HCT116 (cell line): ENCODE measurements at regions not wholly inside any gene's neighbourhood (a gene's known extent, or its start where the extent isn't known, plus 50 kb on each side); places are given as distances from the start of the nearest gene placed in this dataset.

ENCODE experiments used
- ATAC-seq: fragments of 200-7000 bp; cut with Tn5 transposase; 2 replicates; pipeline ENCODE4 v1.9.1; 2020; ENCODE audit warnings: mild to moderate bottlenecking, moderate library complexity
- BruUV-seq: library from RNA; stranded (reverse); fragments of 400-500 nt; replicated peaks from 2 replicates; lab custom pipeline; 2021; lab: Mats Ljungman, UMichigan
- CTCF ChIA-PET: fragments of 300-600 bp; sonication (Branson Sonifier 250); formaldehyde crosslinking; loops from one replicate; lab custom pipeline; 2021; ENCODE audit warnings: antibody characterized with exemption; lab: Charles Lee
- POLR2A ChIA-PET: fragments of 300-600, 350-600 bp; sonication (Branson Sonifier 250); formaldehyde crosslinking; loops from one replicate; lab custom pipeline; 2021; ENCODE audit warnings: antibody characterized with exemption; lab: Charles Lee
- RAD21 ChIA-PET, 2 experiments: fragments of 300-600 bp; sonication (Branson Sonifier 250); formaldehyde crosslinking; loops; one replicate each; lab custom pipeline; 2023; ENCODE audit warnings: low total read pairs in 2 of 2; ENCODE audit not compliant: uncharacterized antibody in 2 of 2, unreplicated experiment in 2 of 2, low non-redundant PET in 1 of 2; lab: Charles Lee
- DNase-seq: peaks from one replicate; pipeline ENCODE4 v3.0.0-alpha.2; 2010; ENCODE audit warnings: low read depth, low spot score
- H2AFZ ChIP-seq: fragments of 200-600 bp; shearing (Covaris generic), sonication (generic); 2 replicates; pipeline ENCODE4 v1.6.1; 2017; ENCODE audit warnings: low read depth, mixed run types, mixed read lengths, antibody characterized with exemption, low read length; ENCODE audit not compliant: poor library complexity, severe bottlenecking
- H3K27ac ChIP-seq: 2 replicates; pipeline ENCODE4 v1.5.1; 2012; ENCODE audit warnings: low read depth, low read length
- H3K27me3 ChIP-seq: fragments of 200-600 bp; sonication (generic); 2 replicates; pipeline ENCODE4 v1.6.1; 2016; ENCODE audit warnings: mixed run types, low read length, mixed read lengths; ENCODE audit not compliant: insufficient read depth
- H3K36me3 ChIP-seq, 2 experiments: fragments of 200-500 bp in 1 of 2; fragments of 200-600 bp in 1 of 2; sonication (Bioruptor generic) in 1 of 2; sonication (generic) in 1 of 2; 2 replicates each; pipeline versions ENCODE4 v1.5.1 to v1.6.1; 2014 to 2016; ENCODE audit warnings: low read length in 2 of 2, inconsistent platforms in 1 of 2, mixed read lengths in 1 of 2, mixed run types in 1 of 2; ENCODE audit not compliant: insufficient read depth in 2 of 2, control insufficient read depth in 1 of 2
- H3K4me1 ChIP-seq, 2 experiments: fragments of 200-600 bp in 1 of 2; sonication (generic) in 1 of 2; 2 replicates each; pipeline versions ENCODE4 v1.5.1 to v1.6.1; 2012 to 2017; ENCODE audit warnings: low read length in 2 of 2, inconsistent platforms in 1 of 2, mild to moderate bottlenecking in 1 of 2, mixed read lengths in 1 of 2, mixed run types in 1 of 2, moderate library complexity in 1 of 2; ENCODE audit not compliant: insufficient read depth in 2 of 2, control insufficient read depth in 1 of 2
- H3K4me2 ChIP-seq: fragments of 200-600 bp; sonication (generic); 2 replicates; pipeline ENCODE4 v1.6.1; 2017; ENCODE audit warnings: mixed run types, low read length, mixed read lengths
- H3K4me3 ChIP-seq, 2 experiments: fragments of 200-600 bp in 1 of 2; sonication (generic) in 1 of 2; replicated peaks in 1 of 2; 2 replicates each; pipeline ENCODE4 v1.5.1; 2011 to 2016; ENCODE audit warnings: low read length in 2 of 2, control low read depth in 1 of 2, low read depth in 1 of 2, mild to moderate bottlenecking in 1 of 2, mixed read lengths in 1 of 2, mixed run types in 1 of 2
- H3K79me2 ChIP-seq: fragments of 200-600 bp; sonication (generic); 2 replicates; pipeline ENCODE4 v1.6.1; 2017; ENCODE audit warnings: mild to moderate bottlenecking, mixed run types, low read length, moderate library complexity, mixed read lengths; ENCODE audit not compliant: insufficient read depth
- H3K9ac ChIP-seq: fragments of 200-600 bp; sonication (generic); 2 replicates; pipeline ENCODE4 v1.6.1; 2016; ENCODE audit warnings: low read length, mixed read lengths
- H3K9me2 ChIP-seq: fragments of 200-600 bp; sonication (generic), shearing (Covaris generic); 2 replicates; pipeline ENCODE4 v1.6.1; 2017; ENCODE audit warnings: mixed run types, mild to moderate bottlenecking, moderate library complexity; ENCODE audit not compliant: insufficient read depth
- H3K9me3 ChIP-seq, 2 experiments: fragments of 200-500 bp in 1 of 2; fragments of 200-600 bp in 1 of 2; sonication (Bioruptor generic) in 1 of 2; sonication (generic) in 1 of 2; 2 replicates each; pipeline ENCODE4 v1.6.1; 2014 to 2017; ENCODE audit warnings: low read length in 2 of 2, mixed read lengths in 2 of 2, inconsistent platforms in 1 of 2, low read depth in 1 of 2, mild to moderate bottlenecking in 1 of 2, mixed run types in 1 of 2, moderate library complexity in 1 of 2; ENCODE audit not compliant: control insufficient read depth in 1 of 2, insufficient read depth in 1 of 2
- H4K20me1 ChIP-seq: fragments of 200-600 bp; sonication (generic), shearing (Covaris generic); 2 replicates; pipeline ENCODE4 v1.6.1; 2017; ENCODE audit warnings: mixed run types, mild to moderate bottlenecking, moderate library complexity; ENCODE audit not compliant: insufficient read depth
- ATF3 ChIP-seq: IDR thresholded peaks from 2 replicates; pipeline ENCODE4 v1.6.1; 2012
- CEBPB ChIP-seq: IDR thresholded peaks from 2 replicates; pipeline ENCODE4 v1.6.1; 2012; ENCODE audit warnings: low read depth
- ELF1 ChIP-seq: IDR thresholded peaks from 2 replicates; pipeline ENCODE4 v1.6.1; 2012; ENCODE audit warnings: low read depth, borderline replicate concordance
- EZH2phosphoT487 ChIP-seq: fragments of 200-600 bp; IDR thresholded peaks from 2 replicates; pipeline ENCODE4 v1.6.1; 2018; ENCODE audit warnings: antibody characterized with exemption, borderline replicate concordance
- POLR2A ChIP-seq: IDR thresholded peaks from 2 replicates; pipeline ENCODE4 v1.7.0; 2011; ENCODE audit warnings: borderline replicate concordance; ENCODE audit not compliant: insufficient read depth, insufficient read length; ENCODE audit errors: extremely low read depth
- POLR2AphosphoS5 ChIP-seq: IDR thresholded peaks from 2 replicates; pipeline ENCODE4 v1.6.1; 2011; ENCODE audit warnings: mild to moderate bottlenecking, low read depth, low read length, moderate library complexity
- RAD21 ChIP-seq: IDR thresholded peaks from 2 replicates; pipeline ENCODE4 v1.6.1; 2012; ENCODE audit warnings: low read depth, mild to moderate bottlenecking
- REST ChIP-seq: IDR thresholded peaks from 2 replicates; pipeline ENCODE4 v1.6.1; 2012; ENCODE audit warnings: low read depth
- SIN3A ChIP-seq: IDR thresholded peaks from 2 replicates; pipeline ENCODE4 v1.6.1; 2012; ENCODE audit warnings: low read depth
- SP1 ChIP-seq: IDR thresholded peaks from 2 replicates; pipeline ENCODE4 v1.6.1; 2012; ENCODE audit warnings: low read depth
- SRF ChIP-seq: IDR thresholded peaks from 2 replicates; pipeline ENCODE4 v1.6.1; 2012; ENCODE audit warnings: low read depth
- YY1 ChIP-seq: IDR thresholded peaks from 2 replicates; pipeline ENCODE4 v1.6.1; 2011; ENCODE audit warnings: low read length, low read depth, moderate library complexity, mild to moderate bottlenecking; ENCODE audit not compliant: insufficient replicate concordance; ENCODE audit errors: extremely low read depth
- ZBTB33 ChIP-seq: IDR thresholded peaks from 2 replicates; pipeline ENCODE4 v1.6.1; 2011; ENCODE audit warnings: mild to moderate bottlenecking, low read length, moderate library complexity; ENCODE audit not compliant: insufficient replicate concordance; ENCODE audit errors: extremely low read depth
- ZFX ChIP-seq: fragments of 450-650 bp; IDR thresholded peaks from 2 replicates; pipeline ENCODE4 v1.6.1; 2017
- intact Hi-C: fragments of 100-400 bp; cut with micrococcal nuclease; formaldehyde crosslinking; loops from 2 replicates; pipeline ENCODE4 v1.10.0; 2022

DNA sequence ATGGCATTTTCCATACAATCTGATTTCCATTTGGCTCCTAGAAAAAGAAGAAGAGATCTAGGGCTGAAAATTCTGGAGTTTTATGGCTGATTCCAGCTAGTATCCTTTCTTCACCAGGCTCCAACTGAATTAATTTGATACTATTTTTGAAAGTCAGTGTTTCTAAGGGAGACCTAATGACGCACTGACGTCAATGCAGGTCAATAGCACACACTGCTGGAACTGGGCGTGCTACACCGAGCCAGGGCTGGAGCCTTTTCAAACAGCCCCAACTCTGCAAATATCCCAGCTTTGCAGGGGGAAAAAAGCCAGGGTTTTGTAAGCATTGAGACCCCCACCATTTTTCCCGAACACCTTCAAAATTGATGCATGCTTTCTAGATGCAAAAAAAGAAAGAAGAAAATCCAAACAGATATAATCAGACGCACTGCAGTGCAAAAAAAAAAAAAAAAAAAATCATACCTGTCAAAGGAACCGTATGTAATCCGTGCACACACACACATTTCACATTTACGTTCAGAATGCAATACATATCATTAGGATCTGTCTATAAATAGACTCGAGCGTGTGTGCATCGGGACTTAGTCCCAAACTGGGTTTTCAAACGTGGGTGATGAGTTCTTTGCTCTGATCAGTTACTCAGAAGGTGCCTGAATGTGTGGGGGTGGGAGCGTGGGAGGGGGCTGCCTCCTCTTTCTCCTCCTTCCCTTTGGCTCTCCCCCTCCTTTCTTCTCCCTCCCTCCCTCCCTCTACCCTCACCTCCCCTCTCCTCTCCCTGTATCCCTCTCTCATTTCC, 124.5 kb upstream of the HSD17B12 start:
- DNase-seq: no peak
- no peaks in the 10 kb centered on the region for H3K36me3 ChIP-seq
- H3K4me3 ChIP-seq: no peak overlapping the region
- ChIA-PET CTCF (interaction anchor here (2.4 kb wide), 1 partner anchor 11 kb away, joined by 11 read pairs; no protein-coding TSS in a partner anchor), RAD21 (interaction anchor here in 1 of 2 experiments (0.7 kb wide), 1 partner anchor 296 kb away, joined by 3 read pairs; no protein-coding TSS in a partner anchor)
- ATAC-seq: no peak; the same call in 1 of the 2 replicates
- intact Hi-C loops: no loop called here
- H3K4me2 ChIP-seq: no peak overlapping the region
- H3K27me3 ChIP-seq: peaks cover 71% of the 10 kb centered on the region
- no peaks in the 10 kb centered on the region for H3K4me1 ChIP-seq
- BruUV-seq: no TSS peak
- no peak overlapping the region for H2AFZ ChIP-seq
- H4K20me1 ChIP-seq: no peaks in the 10 kb centered on the region
- no peaks in the 10 kb centered on the region for H3K79me2 ChIP-seq
- TF ChIP-seq ATF3: no peak
- no peak for TF ChIP-seq SIN3A
- TF ChIP-seq YY1: no peak
- no peak for TF ChIP-seq POLR2A
- TF ChIP-seq ZBTB33: no peak
- no peak for TF ChIP-seq SP1
- TF ChIP-seq EZH2phosphoT487: no peak
- TF ChIP-seq SRF: no peak
- no peak for TF ChIP-seq CEBPB
- TF ChIP-seq REST: no peak
- no peak for TF ChIP-seq RAD21
- TF ChIP-seq POLR2AphosphoS5: no peak
- no peak for TF ChIP-seq ZFX
- TF ChIP-seq ELF1: no peak
- TF ChIP-seq, all 23 proteins: peak for 0
- Histone ChIP-seq H3K9ac (no peak overlapping the region), H3K9me3 (no peaks in the 10 kb centered on the region), H3K27ac (no peak overlapping the region), H3K9me2 (no peaks in the 10 kb centered on the region)
- POLR2A ChIA-PET: no interaction called here
